DMS79 (cell line): ENCODE measurements at regions not wholly inside any gene's neighbourhood (a gene's known extent, or its start where the extent isn't known, plus 50 kb on each side); places are given as distances from the start of the nearest gene placed in this dataset.
"Not testable (repeated sequence)": the region's sequence is repeated elsewhere in the genome, so short reads cannot be mapped to it uniquely, and the experiment has no call there.

Experiments used
- DNase-seq: peaks from one replicate; lab custom pipeline; 2025; lab: John Stamatoyannopoulos, UW

DNA sequence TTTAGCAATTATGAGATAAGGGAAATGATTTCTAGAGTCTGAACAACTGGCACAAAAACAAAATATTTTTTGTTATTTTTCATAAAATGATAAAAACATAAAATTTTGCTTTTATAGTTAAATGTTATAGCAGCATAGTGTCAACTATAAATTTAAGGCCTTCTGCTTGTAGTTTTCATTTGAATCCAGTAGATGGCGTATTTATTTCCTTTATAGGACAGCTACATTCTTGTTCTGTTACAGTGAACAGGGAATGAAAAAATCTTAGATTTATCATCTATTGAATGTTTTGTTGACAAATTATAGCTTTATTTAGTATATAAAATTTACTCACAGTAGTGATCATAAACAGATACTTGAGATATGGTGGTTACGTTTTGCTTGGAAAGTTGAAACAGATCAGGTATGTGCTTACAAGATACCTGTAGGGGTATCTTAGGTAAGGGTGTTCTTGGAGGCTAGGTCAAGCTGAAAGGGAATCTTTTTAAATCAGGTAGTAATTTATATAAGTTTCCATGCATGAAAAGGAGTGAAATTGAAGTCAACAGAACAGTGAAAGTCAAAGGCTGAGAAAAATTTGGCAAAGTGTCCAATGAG is 239.3 kb upstream of the GRIN3A start:
- DNase-seq, result no peak

DNA sequence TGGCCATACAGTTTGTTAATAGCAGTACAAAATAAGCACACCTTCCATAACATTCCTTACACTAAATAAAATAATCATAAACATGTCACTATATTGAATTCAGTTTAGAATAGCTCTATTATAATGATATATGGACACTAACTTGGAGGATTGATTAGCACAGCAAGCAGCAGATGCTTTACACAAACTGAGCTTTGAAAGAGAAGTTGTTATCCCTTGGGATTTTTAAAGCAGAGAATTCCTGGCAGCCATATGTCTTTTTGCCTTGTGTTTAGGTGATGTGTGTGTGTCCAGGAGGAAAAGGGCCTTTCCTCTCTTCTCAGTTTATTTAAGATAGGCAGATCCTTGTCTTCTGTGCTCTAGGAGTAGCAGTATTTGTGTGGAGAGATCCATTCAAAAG is 232.2 kb upstream of the GRIN3A start:
- DNase-seq, result no peak

DNA sequence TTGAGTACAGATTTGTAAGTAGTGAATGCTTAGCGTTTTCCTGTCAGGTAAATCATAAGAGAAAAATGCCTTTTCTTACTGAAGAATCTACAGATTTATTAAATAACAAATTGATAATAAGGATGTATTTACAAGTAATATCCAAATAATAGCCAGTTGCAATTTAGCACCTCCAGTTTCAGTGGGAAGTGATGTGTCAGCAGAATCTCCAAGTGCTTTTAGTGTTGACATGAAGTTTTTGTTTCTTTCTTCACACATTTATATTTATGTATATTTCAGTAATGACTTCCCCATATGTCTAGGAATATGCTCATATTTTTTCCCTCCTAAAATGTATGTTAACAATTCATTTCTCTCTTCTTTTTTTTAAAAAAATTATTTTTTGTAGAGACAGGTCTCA is 229.9 kb upstream of the GRIN3A start:
- no peak for DNase-seq

DNA sequence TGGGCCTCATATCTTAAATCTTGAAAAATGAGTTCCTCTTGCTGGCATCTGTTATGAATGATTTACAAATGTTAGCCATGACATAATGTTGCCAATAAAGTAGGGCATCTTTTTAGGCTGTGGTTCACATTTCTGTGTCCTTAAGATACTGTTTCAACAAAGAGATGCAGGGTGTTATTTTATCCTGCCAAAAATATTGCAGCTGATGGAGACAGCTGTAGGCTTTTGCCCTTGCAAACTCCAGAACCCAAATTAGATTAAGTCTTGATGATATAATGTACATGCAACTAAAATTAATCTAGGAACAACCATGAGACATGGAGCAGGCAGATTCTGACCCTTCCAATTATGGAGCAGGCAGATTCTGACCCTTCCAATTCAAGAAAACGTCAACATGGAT is 228.2 kb upstream of the GRIN3A start:
- no peak for DNase-seq

DNA sequence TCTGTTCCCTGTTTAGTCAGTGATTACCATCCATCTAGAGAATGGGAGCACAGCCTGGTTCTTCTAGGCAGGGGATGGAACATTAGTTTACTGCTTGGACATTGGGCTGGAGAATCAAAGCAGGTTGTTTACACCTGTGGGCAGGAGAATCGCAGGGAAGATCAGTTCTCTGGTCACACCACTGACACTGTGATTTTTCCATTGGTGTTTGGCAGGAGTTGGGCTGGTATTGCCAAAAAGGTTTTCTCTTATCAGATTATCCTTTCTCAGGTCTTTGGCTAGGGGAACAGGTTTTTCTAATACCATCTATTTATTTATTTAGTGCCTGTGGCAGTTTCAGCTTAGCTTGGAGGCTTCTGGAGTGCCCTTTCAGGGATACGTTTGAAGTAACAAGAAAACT is 219.3 kb upstream of the GRIN3A start:
- DNase-seq, result no peak

DNA sequence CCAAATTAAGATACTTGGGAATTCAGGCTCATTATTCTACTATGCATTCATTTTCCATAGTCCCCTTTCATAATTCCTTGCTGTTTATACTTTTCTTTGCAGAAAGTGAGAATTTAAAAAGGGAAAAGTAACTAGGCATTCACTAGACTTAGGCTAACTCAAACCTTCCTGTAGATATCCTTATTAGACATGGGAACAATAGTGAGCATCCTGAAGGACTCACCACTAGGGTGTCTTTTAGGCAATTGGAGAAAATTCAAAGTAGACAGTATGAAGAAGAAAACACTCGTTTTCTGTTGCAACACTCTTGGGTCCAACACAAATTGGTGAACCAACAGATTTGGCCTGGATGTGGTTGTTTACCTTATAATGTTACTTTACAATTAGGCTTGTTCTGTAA is 213.2 kb upstream of the GRIN3A start:
- no peak for DNase-seq

DNA sequence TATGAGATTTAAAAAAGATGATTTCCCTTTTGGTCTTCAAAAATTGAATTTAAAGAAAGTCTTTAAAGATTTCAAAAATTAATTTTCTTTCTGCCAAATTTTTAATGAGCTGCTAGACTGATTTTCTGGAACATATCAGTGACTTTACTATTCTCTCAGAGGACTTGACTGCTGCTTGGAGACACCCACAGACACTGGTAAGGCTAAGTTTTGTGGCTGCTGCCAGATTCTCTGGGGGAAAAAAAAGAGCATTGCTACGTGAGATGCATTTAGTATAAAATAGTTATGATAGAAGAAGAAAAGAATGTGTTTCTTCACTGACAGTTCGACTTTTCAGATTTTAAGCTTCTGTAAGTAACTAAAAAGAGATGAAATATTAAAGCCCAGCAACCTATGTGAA is 193.3 kb upstream of the GRIN3A start:
- DNase-seq, result no peak

DNA sequence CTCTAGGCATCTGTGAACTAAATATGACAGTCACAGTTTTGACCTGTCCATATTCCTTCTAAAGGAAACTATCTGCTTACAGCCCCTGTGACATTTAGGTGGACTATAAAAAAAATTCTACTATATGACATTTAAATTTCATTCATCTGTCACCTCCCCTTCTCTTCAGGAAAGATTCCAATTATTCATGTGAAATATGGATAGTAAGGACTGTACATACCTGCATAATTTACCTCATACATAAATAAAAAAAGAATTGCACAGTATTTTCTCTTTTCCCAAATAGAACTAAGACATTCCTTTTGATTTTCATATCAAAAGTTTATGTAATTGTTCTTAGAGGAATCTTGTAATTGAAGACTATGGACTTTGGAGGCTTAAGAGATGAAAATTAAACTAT is 192.3 kb upstream of the GRIN3A start:
- no peak for DNase-seq

DNA sequence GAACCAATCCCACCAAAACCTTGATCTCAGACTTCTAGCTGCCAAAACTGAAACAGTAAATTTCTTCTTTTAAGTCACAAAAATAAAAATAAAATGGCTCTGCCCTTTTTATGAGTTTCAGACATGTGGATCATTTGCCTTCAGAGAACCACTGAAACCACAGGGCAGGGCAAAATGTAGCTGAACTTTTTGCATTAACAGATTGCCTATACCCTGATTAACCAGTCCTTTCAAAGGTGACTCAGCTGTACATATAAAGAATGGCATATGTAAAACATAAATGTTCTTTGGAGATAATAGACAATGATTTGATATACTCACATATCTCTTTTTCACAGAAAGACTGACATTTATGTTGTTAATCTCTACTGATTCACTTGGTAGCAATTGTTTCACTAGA is 187.1 kb upstream of the GRIN3A start:
- no peak for DNase-seq

DNA sequence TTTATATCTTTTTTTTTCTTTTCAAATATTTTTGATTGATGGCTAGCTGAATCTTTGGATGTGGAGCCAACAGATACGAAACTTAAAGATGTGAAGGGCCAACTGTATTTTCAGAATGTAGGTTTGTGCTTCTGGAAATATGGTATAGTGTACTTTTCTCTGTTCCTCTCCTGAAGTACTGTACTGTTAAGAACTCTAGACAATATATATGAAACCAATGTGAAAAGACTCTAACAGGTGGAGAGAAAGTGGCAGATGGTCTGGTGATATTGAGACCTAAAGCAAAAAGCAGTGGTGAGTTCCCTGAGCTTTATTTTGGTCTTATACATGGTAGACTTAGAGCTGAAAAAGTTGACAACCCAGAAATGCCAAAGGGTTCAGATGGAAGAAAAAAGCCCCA is 185.0 kb upstream of the GRIN3A start:
- DNase-seq, result no peak

DNA sequence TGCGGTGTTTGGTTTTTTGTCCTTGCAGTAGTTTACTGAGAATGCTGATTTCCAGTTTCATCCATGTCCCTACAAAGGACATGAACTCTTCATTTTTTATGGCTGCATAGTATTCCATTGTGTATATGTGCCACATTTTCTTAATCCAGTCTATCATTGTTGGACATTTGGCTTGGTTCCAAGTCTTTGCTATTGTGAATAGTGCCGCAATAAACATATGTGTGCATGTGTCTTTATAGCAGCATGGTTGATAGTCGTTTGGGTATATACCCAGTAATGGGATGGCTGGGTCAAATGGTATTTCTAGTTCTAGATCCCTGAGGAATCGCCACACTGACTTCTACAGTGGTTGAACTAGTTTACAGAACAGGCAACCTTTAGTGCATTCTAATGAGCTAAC is 178.5 kb upstream of the GRIN3A start:
- not testable (repeated sequence) for DNase-seq

DNA sequence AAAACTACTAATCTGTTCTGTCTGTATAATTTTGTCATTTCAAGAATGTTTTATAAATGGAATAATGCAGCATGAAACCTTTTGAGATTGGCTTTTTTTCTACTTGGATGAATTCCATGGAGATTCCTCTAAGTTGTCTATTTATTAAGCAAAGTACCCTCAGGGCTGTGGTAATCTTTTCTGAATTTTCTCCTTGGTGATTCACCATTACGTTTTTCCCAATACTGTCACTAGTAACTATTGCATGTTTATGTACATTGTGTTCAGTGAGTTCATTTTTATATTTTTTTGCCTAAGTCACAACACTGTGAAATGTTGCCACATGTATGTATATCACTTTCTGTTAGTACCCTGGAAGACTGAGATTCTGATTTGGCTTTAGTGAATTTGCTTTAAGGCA is 177.0 kb upstream of the GRIN3A start:
- DNase-seq, result no peak

DNA sequence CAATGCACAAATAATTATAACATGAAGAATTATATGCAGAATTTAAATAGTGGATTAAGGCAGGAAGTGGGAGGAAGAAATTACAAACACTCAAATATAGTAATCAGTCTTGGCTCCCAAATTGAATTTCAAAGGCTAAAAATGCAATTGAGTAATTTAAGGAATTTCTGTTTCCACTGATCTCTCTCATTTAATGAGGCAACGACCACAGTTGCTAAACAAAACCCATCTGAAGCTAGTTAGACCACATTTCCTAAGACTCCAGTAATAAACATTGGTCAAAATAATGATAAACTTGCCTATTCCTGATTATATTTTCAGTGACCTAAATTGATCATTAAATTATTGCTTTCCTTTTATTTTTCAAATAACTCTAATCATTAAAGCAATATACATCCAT is 174.3 kb upstream of the GRIN3A start:
- no peak for DNase-seq

DNA sequence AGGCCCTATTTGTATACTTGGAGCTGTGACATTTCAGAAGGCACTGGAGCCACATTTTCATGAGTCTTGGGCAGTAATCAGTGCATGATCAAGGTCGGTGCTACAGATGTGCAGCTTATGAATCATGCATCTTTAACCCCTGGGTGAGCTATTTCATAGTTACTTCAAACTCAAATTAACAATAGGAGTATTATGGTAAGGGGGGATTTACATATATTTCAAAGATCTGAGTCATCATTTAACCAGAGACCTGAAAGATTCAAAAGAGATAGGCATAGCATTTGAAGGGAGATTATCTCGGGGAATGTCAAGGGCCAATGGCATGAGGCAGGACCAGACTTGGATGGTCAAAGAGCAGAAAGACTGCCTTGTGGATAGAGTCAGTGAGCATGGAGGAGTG is 169.0 kb upstream of the GRIN3A start:
- DNase-seq, result no peak

DNA sequence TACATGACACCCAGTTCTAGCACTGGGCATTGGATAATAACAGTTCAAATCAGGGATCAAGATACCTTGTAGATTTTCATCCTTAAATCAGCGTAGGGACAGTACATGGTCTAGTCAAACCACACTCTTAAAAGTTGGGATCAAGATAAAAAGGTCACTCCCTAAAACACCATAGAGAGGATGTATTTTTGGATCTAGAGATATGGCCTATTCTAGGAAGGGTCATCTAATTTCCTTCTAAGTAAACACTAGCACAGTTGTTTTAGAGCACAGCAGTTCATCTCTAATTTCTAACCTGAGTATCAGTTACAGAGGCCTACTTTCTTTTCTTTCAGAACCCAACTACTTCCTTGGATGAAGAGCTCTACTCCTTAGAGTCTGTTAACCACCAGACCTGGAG is 166.4 kb upstream of the GRIN3A start:
- DNase-seq, result no peak

DNA sequence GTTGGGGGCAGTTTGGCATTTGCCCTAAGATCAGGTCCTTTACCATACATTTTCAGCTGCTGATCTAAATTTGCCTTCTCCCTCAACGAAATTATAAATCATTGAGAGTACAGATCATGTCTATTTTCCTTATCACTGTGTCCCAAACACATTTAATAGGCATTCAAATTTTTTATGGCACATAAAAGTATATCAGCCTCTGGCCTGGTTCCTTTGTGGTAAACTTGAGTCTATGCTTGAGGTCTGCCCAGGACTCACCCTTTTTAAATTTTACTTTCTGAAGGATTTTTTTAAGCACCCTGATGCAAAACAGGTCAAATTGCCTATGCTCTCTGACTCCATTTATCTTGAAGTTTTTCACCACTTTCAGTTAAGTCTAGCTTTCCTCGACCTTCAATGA is 163.6 kb upstream of the GRIN3A start:
- no peak for DNase-seq

DNA sequence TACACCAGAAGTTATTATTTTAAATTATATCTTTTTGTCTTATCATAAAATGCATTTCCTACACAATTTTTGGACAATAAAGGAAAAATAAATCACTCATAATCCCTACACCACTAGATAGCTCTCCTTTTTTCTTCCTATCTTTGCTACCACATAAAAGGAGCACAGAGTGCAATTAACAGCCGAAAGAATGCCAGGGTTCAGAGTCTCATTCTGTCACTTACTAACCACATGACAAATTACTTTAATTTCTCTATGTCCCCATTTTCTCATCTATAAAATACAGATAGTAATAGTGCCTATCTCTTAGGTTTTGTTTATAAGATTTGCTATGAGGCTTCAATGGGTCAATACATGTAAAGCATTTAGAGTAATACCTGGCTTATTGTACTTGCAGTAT is 158.7 kb upstream of the GRIN3A start:
- no peak for DNase-seq

DNA sequence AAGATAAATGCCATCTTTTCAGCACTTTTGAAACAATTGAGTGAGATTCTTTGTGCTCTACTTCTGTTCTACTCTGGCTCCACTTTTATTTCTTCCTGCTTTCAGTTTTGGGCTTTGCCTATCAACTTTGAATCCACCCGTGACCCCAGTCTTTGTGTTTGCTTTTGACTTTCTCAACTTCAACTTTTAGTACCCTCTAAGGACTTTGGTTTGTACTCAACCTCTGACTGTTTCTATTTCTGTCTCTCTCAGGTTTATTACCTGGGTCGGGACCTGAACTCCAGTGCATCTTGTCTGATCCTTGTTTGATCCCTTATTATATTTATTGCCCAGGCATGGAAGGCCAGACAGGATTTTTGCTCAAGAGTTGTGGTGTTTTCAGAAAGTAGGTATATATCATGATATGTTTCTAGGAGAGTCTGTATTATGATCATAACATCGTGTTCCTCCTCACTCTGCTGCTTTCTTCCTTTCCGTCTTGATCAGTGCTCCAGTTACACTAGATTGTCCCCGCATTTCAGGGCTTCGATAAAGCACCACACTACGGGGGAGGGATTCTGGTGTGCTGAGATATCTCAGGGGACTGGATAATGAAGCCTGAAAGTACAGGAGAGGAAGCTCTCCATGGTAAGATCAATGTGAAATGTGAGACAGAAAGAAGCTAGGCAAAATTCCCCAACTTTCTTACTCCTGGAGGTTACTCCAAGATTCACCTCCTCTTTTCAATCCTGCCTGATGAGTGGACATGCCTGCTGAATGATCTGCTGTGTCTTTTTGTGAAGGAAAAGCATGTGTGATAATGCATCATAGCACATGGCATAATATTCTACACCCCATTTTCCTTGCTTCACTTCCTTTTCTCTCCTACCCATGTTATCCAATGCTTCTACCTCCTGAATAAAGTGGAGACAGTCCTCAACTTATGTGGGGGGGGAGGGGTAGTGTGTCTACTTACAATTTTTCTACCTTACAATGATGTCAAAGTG is 155.5 kb upstream of the GRIN3A start:
- DNase-seq, result no peak

DNA sequence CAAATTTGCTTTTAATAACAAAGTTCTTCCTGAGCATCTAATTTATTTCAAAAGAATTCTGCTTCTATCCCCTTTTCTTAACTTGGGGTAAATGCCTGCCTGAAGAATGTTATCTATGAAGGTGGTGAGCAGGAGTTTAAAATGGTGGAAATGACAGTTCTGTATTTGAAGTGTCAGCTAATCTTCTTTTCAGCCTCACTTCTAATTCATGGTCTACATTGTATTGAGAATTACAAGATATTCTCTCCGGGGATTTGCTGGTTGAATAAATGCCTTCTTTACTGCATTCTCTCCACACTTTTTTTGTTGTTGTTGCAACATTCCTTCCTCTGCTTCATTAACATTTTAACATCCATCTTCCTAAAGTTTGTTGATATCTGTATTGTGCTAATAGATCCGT is 143.1 kb upstream of the GRIN3A start:
- DNase-seq, result no peak

DNA sequence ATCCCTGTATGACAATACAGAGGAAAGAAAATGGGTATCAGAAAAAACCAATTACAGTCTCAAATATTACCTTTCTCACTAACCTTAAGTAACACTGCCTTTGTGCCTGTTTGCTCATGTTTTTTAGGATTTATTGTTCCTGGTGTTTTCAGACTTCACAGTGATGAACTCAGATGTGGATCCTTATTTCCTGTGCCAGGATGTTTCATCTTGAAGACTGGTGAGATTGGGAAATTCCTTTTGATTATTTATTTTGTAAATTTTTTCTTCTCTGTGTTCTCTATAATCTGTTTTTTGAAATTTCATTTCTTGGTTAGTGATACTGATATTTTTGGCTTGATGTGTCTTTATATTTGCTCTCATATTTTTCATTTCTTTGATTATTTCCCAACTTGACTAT is 142.4 kb upstream of the GRIN3A start:
- DNase-seq, result no peak

DNA sequence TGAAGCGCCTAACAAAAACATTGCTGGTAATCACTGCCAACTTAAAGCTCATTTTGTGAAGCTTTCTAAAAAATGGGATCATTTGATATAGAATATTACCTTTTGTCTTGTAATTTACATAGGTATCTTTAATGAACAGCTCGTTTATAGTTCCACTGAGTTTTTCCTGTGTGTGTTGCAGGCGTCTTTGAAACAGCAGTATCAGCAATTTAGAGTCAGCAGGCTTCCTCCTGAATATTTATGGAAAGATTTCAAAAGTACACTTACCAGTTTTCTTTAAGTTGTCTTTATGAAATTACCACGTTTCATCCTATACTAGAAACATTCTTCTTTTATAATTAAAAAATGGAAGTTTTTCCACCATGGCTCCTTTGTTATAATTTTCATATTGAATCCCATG is 140.3 kb upstream of the GRIN3A start:
- no peak for DNase-seq

DNA sequence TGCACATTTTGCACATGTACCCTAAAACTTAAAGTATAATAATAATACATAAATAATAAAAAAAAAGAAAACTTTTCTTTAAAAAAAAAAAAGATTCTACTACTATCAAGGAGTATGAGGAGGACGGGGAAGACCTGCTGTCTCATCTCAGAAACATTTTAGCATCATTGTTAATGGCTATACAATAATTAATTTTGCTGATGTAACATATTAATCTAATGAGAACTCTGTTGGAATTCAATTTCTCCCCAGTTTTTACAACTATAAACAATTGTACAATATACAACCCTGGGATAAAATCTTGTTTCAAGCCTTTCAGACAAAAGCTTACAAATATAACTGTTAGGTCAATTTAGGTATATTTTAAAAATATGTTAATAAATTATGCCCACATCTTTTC is 139.0 kb upstream of the GRIN3A start:
- DNase-seq, result no peak

DNA sequence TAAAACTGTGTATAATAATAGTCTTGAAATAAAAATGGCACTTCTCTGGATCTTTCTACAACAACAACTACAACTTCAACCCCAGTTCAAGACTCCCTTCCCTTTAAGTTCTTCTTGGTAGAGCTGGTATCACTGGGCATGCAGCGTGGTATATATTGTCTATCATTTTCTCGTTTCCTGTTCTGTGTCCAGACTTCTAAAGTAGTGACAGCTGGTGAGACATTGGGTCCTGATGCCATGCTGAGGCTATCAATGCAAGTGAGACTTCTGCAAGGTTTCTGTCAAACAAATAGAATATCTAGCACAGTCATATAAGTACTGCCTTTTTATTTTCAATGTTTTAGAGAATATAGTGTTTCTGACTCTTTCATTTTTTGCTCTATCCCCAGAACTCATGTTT is 123.0 kb upstream of the GRIN3A start:
- DNase-seq, result no peak

DNA sequence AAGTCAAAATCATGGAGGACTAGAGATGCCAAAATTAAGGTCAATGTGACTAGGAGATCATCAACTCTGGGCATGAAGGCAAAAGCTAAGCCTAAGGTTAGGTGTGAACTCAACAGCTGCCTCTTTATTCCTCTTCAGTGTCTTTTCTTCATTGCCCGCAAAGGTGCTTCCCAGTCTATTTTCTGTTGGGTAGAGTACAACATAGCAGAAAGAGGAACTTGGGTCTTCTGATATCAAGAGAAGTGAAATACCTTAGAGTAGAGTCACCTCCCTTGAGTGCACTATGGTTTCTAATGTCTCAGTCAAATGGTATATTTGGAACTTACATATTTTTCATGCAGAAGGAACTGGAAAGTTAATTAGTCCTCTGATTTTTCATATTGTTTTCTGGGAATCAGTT is 122.5 kb upstream of the GRIN3A start:
- no peak for DNase-seq
